Stimulated activated CD4-positive, alpha-beta T cell treated with anti-CD3 and anti-CD28 coated beads, Interleukin-12 subunit alpha, Interleukin-12 subunit beta, amount 100 ng/mL, for 4 hours (primary cell): ENCODE measurements at regions not wholly inside any gene's neighbourhood (a gene's known extent, or its start where the extent isn't known, plus 50 kb on each side); places are given as distances from the start of the nearest gene placed in this dataset.
A peak's percentile ranks its signal among the peaks of the same experiment; 100 is the strongest.
"Not testable (repeated sequence)": the region's sequence is repeated elsewhere in the genome, so short reads cannot be mapped to it uniquely, and the experiment has no call there.

Experiments
- DNase-seq: peaks from one replicate; pipeline ENCODE4 v3.0.0-alpha.2; 2020

DNA sequence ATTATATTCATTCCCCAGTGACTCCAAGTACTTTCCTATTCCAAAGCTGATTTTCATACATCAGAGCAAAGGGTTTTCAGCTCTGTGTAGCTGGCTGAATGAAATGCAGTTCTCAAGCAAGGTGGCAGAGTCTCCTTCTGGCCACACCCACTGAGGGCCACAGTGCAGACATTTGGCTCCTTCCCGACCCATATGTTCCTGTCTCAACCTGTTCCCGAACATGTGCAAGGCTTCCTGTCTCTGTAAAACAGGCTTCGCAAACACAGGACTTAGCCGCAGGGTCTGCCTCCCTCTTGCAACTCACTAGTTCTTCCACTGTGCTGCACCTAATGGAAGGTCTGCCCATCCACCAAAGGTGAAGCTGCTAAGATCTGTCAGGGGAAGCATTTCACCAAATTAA, 249.2 kb downstream of the MID1IP1 start:
- no peak for DNase-seq

DNA sequence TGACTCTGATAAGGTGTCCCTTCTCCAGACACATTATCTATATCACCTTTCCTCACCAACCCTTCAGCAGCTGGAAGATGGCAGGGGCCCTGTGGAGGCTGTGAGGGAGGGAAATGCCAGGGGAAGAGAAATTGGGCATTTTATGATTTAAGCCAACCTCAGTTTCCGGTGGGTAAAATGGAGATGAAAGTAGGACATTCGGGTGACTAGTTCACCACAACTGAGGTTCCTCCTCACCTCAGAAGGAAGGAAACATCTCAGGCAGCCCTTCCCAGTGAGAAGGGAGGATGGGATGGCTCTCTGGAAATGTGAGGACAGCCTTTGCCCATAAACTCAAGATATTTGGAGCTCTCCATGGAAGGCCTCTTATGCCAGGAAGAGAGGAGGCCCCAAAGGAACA, 251.5 kb downstream of the MID1IP1 start:
- DNase-seq, result no peak

DNA sequence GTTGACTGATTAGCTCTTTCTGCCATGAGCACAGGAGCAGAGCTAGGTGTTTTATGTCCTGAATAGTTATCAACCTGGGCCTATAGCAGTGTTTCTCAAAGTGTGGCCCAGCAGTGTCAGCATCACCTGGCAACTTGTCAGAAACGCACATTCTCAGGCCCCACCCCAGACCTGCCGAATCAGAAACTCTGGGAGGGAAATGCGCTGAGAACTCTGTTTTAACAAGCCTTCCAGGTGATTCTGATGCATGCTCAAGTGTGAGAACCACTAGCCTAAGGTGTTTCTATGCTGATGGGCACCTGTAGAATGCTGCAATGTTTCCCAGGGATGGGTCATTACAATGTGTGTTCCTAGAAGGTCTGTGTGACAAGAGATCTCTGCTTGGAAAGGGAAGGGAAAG, 257.5 kb downstream of the MID1IP1 start:
- no peak for DNase-seq

DNA sequence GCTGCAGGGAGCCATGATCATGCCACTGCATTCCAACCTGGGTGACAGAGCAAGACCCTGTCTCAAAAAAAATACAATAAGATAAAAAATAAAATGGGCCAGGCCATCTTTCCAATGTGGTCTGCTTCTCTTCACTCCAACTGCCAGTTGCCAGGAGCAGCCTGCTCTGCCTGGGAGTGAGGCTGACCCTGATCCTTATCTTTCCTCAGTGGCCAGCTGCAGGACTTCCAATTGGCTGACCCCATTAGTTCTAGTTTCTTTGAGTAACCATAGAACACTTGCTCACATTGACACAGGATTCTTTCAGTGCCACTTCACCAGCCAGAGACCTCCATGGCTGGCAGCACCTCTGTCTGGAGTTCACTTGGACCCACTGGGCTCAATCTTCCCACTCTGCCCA, 258.6 kb downstream of the MID1IP1 start:
- DNase-seq, result no peak

DNA sequence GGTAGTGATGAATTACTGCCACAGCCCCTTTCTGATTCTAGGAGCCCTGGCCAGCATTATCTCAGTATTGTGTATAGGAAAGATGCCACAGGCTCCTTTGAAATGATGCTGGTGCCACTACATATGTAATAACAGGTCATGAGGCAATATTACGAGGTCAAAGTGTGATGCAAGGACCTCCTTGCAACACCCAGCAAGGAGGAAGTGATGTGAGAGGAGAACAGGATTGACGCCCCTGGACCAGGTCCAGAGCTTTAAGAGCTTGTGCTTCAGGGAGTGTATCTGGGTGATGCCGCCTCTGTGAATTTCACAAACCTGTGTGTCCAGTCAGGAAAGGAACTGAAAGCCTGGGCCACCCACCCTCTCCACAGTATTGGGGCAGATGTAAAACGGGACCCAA, 261.8 kb downstream of the MID1IP1 start:
- no peak for DNase-seq

DNA sequence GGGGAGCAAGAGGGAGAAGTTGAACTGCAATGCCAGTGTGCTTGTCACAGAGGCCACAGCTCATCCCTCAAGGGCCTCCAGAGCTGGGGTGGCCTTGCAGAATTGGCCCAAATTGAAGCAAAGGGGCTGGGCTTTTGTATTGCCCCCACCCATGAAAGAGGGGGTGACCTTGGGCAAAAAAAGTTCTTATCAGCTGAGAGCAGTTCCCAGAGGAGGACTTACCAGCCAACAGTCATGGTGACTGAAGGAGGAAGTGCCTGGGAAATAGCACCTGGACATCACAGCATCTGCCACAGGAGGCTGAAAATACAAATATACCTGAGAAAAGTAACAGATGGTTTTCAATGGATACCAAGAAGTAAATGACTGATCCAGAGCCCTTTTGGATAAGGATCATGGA, 262.4 kb downstream of the MID1IP1 start:
- DNase-seq, result no peak

DNA sequence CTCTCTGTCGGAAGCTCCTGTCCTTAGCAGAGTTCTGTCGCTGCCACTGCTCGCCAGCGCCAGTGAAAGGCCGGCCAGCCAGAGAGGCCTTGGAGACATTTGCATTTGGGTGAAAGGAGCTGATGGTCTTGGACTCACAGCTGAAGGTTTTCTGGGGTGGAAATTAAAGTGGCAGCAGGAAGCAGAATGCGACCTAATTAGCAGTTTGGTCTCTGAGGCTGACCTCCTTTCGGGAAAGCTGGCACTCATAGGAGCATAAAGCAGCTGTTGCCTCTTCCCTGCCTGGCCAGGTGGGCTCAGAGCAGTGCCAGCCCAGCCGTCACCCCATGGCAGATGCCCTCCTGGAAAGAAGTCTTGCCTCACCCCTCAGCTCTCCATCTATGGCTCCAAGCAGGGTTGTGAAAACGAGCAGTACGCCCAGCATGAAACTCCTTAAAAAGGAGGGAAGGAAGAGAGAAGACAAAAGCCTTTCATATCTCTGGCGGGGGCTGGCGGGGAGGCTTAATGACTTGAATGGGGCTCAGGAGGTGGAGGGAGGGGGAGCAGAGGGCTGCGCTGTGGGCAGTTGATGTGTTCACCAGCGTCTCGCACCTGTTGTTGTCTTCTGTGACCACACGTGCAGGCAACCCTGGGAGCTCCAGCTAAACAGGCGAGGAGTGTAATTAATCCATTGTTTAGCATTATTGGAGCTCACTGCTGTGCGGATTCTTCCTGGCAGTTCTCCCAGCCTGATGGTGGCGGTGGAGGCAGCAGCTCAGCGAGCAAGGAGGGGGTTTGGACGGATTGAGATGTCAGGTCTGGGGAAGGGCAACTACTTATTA, 264.0 kb downstream of the MID1IP1 start:
- no peak for DNase-seq

DNA sequence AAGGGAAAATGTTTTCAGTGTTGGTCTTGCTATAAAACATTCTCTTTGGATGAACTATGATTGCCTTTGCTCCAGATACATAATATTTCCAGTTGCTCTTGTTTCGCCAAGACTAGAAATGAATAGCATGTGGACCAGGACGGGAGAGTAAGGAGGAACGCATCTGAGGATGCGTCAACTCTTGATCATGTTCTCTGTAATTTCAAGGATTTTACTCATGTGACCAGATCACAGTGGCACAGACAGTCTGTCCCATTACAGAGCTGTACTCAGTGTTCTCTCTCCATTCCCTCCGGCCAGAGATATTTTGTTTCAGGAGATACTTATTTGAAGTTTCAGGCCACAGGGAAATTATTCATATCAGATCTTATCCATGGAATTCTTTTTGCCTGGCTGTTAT, 266.6 kb downstream of the MID1IP1 start:
- DNase-seq, result no peak

DNA sequence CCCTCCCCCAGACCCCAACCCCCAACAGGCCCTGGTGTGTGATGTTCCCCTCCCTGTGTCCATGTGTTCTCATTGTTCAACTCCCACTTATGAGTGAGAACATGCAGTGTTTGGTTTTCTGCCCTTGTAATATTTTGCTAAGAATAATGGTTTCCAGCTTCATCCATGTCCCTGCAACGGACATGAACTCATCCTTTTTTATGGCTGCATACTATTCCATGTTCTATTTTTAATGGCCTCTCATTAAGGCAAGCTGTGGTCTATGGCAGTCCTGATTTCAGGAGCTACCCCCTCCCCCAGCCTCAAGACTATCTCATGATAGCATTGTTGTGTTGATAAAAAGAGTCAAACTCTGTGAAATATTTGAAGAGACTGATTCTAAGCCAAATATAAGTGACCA, 267.4 kb downstream of the MID1IP1 start:
- not testable (repeated sequence) for DNase-seq

DNA sequence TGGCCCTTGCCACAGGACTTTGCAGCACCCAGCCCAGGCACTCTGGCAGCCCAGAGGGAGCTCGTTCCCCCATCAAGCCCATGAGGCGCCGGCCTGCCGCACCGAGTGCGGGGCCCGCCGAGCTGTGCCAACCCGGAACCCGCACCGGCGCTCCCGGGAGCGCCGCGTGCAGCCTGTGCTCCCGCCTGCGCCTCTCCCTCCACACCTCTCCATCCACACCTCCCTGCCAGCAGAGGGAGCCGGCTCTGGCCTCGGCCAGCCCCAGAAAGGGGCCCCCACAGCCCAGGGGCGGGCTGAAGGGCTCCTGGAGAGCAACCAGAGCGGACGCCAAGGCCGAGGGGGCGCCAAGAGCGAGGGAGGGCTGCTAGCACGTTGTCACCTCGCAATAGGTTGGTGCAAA, 268.8 kb downstream of the MID1IP1 start:
- DNase-seq, result no peak

DNA sequence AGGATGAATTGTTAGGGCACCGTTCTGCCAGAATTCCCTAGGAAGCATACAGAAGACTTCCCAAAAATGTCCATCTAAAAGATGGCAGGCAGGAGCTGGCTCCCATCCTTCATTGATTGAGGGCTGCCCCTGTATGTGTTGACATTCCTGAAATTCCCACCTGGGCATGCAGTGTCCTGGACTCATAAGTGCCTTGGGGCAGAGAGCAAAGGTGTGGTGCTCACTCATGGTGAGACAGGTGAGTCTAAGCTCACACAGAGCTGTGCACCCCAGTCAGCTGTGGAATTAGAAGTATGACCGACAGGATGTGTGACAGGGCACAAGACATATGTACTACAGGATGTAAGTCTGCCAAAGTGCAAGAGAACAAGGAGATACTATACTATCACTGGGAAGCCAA, 271.9 kb downstream of the MID1IP1 start:
- no peak for DNase-seq

DNA sequence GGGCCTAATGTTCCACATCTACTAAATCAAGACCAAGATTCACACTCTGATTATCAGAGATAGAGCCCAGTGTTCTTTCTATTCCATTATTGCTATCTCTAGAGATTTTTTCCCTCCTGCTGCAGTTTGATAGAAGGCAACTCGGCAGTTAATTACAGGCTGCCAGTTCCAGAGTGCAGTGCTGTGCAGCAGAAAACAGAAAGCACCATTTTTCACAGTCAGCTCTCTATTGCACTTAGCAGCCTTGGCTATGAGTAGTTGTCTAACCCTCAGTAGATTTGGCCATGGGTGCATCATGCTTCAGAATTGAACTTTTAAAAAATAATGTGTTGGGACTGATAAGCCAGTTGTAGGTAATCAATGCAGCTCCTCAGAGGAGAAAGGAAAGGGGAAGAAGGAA, 295.3 kb downstream of the MID1IP1 start:
- no peak for DNase-seq

DNA sequence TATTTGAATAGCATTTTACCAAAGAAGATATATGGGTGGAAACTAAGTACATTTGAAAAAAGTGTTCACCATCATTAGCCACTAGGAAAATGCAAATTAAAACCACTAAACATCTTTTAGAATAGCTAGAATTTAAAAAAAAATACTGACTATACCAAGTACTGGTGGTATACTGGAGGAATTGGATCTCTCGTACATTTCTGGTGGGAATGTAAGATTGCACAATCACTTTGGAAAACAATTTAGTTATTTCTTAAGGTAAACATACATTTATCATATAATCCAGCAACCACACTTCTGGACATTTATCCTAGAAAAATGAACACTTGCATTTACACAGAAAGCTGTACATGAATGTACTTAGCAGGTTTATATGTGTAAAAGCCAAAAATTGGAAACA, 303.5 kb downstream of the MID1IP1 start:
- no peak for DNase-seq

DNA sequence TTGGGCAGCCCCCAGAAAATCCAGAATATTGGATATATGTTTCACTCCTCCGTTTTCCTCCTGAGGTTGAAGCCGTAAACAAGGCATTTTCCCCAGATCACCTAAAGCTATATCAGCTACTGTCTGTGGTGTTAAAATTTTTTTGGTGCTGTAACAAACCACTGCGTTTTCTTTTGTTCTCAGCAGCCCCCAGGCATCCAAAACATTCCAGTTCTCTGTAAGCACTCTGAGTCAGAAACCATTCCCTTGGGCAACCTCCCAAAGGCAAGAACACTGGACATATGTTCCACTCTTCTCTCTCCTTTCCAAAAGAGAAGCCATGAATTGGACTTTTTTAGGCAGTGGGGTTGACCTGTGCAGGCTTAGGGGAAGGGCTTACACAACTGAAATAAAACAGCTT, 310.9 kb downstream of the MID1IP1 start:
- DNase-seq, result no peak

DNA sequence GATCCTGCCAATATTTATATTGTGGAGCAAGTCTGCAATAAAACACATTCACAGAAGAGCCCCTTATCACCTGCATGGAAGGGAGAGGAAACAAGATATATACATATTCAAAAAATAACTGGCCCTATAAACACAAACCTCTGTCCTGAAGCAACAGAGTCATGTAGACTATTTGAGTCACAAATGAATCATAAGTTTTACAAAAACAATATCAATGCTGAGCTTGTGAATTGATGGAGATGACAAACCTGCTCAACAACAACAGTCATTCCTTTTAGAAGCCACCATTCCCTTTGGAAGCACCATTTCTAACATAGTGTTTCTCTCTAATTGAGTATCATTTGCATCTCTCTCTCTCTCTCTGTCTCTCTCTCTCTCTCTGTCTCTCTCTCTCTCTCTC, 313.9 kb downstream of the MID1IP1 start:
- no peak for DNase-seq

DNA sequence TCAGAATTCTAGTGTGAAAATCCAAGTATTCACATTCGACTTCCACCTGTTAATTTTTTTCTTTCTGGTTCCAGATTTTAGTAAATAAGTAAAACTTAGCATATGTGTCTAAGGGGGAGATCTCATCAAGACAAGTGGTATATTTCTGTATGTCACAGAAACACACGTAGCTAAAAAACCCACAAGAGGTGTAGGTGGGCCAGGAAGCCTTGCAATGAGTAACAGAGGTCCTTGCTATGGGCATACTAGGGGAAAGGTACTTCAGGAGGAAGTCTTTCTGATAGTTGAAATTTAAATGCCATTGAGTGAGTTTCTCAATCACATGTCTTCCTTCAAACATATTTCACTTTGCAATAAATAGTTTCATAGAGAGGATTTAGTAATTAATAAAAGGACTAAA, 315.8 kb downstream of the MID1IP1 start:
- DNase-seq, result no peak

DNA sequence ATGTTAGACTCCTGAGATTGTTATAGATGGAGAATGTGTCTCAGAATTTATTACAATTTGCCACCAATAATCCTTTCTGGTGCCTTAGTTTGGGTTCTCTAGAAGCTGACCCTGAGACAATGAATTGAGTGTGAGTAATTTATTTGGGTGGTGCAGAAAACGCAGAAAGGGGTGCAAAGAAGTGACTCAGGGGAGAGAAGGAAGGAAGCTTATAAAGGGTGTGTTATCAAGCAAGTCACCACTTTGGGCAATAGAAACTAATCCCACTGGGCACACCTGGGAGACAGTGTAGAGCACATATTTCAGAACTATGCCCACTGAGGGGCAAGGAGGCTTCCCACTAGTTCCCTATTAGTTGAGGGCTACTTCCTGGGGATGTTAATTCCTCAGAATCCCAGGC, 320.6 kb downstream of the MID1IP1 start:
- no peak for DNase-seq

DNA sequence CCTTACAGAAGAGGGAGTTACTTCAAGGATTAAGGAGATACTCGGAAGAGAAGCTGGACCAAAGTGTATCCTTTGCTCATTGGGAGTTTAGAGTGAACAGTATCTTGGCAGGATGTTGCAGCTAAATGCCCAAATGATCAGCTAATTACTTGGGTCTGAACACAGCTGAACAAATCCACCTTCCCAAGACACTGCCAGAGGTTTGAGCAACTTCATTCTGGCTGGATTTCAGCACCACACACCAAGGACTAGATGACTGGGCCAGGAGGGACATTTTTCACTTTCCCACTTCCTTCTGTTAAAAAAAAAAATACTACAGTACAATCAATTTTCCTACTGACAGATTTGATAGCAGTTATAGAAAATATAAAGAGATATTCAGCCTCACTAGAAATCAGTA, 324.6 kb downstream of the MID1IP1 start:
- no peak for DNase-seq

DNA sequence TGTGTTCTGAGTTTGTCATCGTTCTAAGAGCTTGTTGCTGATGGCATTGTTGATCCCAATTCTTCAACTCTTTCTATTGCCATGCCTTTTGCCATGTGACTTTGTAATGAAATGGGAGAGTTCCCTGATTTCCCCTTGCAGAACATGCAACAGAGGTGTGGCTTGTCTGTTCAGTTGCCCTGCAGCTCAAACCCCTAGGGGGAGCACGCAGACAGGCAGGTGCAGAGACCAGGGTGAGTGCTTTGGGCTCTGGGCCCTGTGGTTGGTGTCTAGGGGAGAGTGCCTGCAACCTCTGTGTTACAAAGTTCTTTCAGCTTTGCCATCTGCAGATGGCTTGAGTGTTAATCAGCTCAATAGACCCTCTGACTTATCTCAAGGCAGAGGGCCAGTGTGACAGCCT, 332.7 kb downstream of the MID1IP1 start:
- DNase-seq, result peak; percentile 13

DNA sequence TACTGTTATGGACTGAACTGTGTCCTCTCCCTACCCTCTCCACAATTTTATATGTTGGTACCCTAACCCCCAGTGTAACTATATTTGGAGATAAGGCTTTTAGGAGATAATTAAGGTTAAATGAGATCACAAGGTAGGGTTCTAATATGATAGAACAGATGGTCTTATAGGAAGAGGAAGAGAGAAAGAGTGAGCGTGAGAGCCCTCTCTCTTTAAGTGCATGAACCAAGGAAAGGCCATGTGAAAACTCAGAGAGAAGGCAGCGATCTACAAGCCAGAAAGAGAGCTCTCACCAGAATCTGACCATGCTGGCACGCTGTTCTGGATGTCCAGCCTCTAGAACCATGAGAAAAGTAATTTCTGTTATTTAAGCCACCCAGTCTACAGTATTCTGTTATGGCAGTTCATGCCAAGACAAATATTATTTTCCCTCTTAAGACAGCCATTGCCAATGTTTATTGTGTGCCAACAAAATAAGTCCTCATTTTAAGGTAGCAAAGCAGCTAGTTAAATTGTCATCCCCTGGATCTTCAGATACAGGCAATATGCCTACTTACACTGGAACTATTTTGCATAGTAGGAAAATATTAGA, 336.2 kb downstream of the MID1IP1 start:
- DNase-seq, result no peak

DNA sequence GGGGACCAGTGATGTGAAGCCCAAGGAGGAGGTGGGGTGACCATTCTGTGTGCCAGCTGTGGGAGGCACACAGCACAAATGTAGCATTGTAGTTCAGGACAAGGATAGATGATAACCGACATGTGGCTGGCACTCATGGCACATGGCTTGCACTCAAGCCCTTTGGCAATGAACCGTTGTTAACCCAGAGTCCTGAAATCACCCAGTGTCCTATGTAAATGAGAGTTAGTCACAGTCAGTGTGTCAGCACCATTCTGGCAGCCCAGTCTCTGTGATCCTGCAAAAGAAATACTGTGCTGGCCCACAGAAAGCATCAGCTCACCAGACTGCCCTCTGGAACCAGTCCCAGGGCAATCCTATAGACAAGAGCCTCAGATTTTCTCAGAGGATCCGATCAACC, 339.3 kb downstream of the MID1IP1 start:
- DNase-seq, result no peak

DNA sequence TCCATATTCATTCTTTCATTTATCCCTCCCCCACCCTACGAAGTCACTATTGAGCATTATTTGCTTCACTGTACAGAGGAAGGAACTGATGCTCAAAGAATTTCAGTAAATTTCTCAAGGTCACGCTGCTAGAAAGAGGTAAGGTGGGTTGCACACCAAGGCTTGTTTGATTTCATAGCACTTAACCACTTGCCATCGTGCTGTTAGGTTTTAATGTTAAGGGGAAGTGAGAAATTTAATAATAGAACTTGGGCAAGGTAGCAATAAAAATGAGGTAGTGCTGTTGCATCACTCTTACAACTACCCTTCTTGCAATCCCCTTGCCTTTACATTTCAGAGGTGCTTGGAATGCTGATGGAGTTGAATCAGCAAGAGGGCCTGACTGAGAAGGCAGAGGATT, 343.1 kb downstream of the MID1IP1 start:
- DNase-seq, result no peak

DNA sequence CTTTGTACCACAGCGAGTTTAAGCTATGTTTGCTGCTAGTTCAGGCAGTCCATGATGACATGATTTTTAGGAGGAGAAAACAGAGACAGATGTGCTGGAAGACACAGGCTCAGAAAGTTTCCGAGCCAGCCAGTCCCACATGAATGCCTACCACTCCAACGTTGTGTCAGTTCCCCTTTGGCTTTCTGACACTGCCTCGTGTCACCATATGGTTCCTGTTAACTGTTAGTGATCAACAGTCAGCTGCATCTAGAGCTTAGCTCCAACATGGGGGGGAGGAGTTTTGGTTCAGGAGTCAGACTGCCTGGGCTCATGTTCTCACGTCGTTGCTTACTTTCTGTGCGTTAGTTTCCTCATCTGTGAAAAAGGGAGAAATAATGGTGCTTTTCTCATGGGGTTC, 343.7 kb downstream of the MID1IP1 start:
- DNase-seq, result no peak

DNA sequence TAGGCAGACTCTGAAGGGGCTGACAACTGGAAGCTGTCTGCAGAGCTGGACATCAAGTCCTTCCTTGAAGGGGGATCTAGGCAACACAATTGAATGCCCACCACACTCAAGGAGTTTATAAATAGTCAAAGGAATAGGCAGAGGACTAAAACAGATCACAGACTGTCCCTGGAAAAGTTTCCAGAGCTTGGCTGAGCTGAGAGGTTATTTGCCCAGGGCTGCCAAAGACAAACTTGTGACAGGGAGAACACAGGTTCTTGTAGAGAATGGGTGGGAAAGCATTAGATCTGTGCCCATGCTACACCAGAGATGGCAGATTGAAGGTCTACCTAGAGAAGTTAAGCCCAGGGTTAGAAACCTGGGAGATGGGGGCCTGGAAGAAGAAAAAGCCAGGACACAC, 344.6 kb downstream of the MID1IP1 start:
- no peak for DNase-seq

DNA sequence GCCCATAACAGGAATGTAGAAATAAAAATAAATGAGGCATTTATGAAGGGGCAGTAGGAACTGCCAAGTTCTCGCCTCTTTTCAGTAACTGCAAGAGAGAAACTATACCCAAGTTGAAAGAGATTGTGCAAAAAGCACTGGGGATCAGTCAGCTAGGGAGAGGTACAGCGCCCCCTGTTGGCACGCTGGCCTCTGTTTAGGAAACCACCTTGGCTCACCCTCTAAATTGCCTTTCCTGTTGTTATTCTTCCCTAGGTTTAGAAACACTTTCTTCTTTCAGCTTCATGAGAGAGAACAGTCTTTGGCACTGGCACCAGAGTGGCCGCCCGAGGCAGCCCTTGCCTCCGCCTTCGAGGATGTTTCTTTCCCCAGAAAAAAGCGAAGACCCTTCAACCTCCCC, 348.5 kb downstream of the MID1IP1 start:
- peak; percentile 66 for DNase-seq
